GM12891 (cell line): ENCODE measurements at regions not wholly inside any gene's neighbourhood (a gene's known extent, or its start where the extent isn't known, plus 50 kb on each side); places are given as distances from the start of the nearest gene placed in this dataset.

Source experiments
- DNase-seq: peaks from one replicate; pipeline ENCODE4 v3.0.0; 2011; ENCODE audit warnings: low spot score; ENCODE audit not compliant: insufficient read length
- FAIRE-seq: peaks from 2 replicates; lab custom pipeline; 2011; peaks lifted over from hg19 to GRCh38; lab: Jason Lieb, UNC
- PAX5 ChIP-seq: IDR thresholded peaks from 2 replicates; pipeline ENCODE4 v1.6.1; 2011; ENCODE audit warnings: low read length, moderate library complexity, mild to moderate bottlenecking; ENCODE audit not compliant: insufficient read depth, severe bottlenecking
- POLR2A ChIP-seq: IDR thresholded peaks from 2 replicates; pipeline ENCODE4 v1.6.1; 2011; ENCODE audit warnings: low read depth, low read length, control low read depth
- POLR2AphosphoS5 ChIP-seq: IDR thresholded peaks from 2 replicates; pipeline ENCODE4 v1.6.1; 2011; ENCODE audit warnings: low read depth, low read length, control low read depth
- POU2F2 ChIP-seq: IDR thresholded peaks from 2 replicates; pipeline ENCODE4 v1.6.1; 2011; ENCODE audit warnings: low read depth, mild to moderate bottlenecking, control low read depth, low read length, moderate library complexity
- SPI1 ChIP-seq: IDR thresholded peaks from 2 replicates; pipeline ENCODE4 v1.6.1; 2011; ENCODE audit warnings: low read depth, low read length, control low read depth
- TAF1 ChIP-seq: IDR thresholded peaks from 2 replicates; pipeline ENCODE4 v1.6.1; 2011; ENCODE audit warnings: low read depth, low read length, control low read depth

- DNase-seq (no peak), FAIRE-seq (no peak)
- TF ChIP-seq POLR2AphosphoS5 (no peak), POU2F2 (no peak), SPI1 (no peak), TAF1 (no peak), PAX5 (no peak), POLR2A (no peak)
These were observed 55.6 kb downstream of the PBDC1 start for GRCh38 chrX:76228499-76228898.

- DNase-seq (no peak), FAIRE-seq (no peak)
- TF ChIP-seq PAX5 (no peak), SPI1 (no peak), POLR2AphosphoS5 (no peak), TAF1 (no peak), POU2F2 (no peak), POLR2A (no peak)
These were observed 76.0 kb downstream of the PBDC1 start for GRCh38 chrX:76248901-76249300.

GRCh38 chrX:76253432-76253831 lies 80.6 kb downstream of the PBDC1 start:
- DNase-seq = peak; percentile 1

GRCh38 chrX:76279007-76279406 lies 106.1 kb downstream of the PBDC1 start:
- FAIRE-seq (peak; percentile 57), DNase-seq (peak; percentile 2)
- no peak for TF ChIP-seq TAF1
- TF ChIP-seq PAX5 = no peak
- no peak for TF ChIP-seq SPI1
- TF ChIP-seq POLR2AphosphoS5 = no peak

More at GRCh38 chrX:76253432-76253831, 80.6 kb downstream of the PBDC1 start:
- no peak for TF ChIP-seq POLR2AphosphoS5
- no peak for TF ChIP-seq PAX5
- no peak for TF ChIP-seq POU2F2
- no peak for TF ChIP-seq SPI1
- TF ChIP-seq POLR2A = no peak
- TF ChIP-seq TAF1 = no peak
- peak; percentile 48 for FAIRE-seq
